ENCODE measurements at regions not wholly inside any gene's neighbourhood (a gene's known extent, or its start where the extent isn't known, plus 50 kb on each side); places are given as distances from the start of the nearest gene placed in this dataset.

DNA sequence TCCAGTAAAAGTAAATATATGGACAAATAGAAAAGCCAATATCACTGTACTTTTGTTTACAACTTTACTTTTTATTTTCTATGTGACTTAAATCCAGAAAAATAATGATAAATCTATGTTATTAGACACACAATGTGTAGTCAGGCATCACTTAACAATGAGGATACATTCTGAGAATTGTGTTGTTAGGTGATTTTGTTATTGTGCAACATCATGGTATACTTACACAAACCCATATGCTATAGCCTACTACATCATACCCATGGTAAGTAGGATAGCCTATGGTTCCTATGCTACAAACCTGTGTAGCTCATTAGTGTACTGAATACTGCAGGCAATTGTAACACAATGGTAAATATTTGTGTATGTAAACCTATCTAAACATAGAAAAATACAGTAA lies 781.7 kb upstream of the GHITM start:
- no peak for DNase-seq (ENCODE audit: low read depth)

DNA sequence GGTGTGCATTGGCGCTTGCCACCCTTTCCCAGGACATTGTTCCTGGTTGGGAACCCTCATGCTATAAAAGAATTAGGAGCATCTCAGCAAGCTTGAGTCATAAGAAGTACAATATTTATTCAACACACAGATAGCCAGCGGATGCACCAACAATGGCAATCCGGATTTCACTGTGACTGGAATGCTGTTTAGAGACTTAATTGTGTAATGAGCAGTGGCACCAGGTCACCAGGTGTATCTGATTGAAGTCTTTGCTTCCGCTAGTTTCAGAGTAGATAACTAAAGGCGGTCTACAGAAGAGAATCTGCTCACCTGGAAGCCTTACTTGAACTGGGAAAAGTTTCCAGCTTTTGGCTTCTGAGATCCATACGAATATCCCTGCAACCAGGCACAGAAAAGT lies 772.3 kb upstream of the GHITM start:
- no peak for DNase-seq (ENCODE audit: low read depth)

DNA sequence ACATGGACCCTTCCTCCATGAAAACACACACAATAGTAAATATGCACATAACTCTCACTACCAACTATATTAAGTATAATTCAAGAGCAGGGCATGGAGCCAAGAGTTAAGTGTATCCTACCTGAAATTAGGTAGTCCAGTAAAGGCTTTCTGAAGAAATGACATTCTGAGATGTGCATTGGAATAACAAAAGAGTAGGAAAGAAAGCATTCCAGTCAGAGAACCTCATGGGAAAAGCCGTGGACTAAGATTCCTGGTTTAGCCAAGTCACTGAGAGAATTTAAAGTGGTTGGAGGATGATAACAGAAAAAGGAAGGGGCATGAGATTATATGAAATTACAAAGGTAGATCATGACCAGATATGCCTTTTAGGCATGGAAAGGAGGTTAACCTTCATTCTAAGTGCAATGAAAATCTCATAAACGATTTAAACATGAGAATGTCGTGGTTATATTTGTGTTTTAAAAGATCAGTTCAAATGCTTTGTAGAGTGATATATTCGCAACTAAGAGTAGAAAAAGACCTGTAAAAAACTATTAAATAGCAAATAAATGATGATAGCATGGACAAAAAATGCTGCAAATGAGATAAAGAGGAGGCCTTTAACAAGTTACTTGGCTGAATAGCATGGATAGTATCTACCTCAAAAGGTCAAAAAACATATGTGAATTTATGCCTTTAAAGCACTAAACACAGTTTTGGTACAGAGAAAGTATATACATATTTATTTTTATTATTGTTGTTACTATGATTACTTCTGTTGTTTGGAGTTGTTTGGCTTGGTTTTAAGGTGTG lies 767.4 kb upstream of the GHITM start:
- no peak for DNase-seq (ENCODE audit: low read depth)

DNA sequence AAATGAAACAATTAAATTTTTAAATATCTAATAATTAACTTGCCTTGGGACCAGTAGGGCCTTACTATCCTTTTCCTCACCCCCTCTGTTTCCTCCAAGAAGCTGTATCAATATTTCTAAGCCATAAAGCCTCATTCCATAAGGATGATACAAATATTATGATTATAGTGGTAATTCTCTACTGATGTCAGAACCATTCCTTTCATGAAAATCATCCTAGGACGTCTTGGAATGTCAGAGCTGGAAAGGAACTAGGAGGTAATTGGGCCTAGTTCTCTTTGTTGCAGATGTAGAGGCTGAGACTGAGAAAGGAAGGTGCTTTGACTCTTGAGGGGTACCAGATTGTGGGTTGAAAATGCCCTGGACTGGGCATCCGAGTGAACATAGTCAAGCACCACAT lies 766.7 kb upstream of the GHITM start:
- no peak for DNase-seq (ENCODE audit: low read depth)

DNA sequence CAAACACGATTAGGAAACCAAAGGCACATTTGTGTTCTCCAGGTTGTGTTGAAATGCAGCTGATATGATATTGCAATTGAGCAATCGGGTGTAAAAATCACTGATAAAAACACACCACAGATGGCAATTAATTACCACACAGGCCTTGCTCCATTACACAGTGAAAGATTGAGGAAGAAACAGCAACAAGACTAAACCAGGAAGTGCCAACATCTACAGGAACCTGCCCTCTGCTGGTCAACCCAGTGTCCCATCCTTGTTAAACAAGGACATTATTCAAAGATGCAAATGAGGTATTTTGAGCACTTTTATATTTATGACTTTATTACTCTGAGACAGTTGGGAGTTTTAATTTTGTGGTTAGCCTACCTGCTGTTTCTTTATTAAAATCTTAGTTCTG lies 765.6 kb upstream of the GHITM start:
- peak; percentile 2 for DNase-seq (ENCODE audit: low read depth)

DNA sequence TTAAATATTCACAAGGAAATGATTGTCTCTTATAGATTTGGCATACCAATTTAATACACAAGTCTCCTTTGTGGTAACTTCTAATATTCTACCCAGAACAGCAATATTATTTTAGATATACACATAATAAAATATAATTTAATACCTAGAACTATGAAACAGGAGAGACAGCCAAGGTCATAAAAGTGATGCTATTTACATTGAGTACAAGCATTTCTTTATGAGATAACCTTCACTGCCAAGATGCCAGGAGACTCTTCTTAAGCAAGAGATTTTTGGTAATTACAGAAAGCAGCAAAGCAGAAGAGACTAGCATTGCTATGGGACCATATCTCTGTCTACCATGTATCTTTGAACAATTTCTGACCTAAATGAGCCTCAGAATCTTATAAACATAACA lies 764.6 kb upstream of the GHITM start:
- no peak for DNase-seq (ENCODE audit: low read depth)

DNA sequence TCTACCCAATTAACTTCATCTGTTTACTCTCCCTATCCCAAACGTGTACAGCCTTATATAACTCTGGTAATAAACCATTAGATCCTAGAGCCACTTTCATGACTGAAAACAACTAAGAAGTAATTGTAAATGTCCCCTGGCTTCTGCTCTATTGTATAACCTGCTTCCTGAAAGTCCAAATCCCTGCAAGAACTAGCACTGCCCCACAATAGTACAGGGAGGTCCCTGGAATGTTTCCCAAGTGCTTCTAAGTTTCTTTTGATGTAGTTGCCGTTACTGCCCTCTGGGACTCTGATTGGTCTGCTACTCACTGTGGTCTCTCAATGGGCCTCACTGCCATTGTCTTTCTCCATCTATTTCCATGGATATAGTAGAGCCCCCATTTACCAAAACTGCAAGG lies 764.0 kb upstream of the GHITM start:
- DNase-seq (ENCODE audit: low read depth), result no peak

DNA sequence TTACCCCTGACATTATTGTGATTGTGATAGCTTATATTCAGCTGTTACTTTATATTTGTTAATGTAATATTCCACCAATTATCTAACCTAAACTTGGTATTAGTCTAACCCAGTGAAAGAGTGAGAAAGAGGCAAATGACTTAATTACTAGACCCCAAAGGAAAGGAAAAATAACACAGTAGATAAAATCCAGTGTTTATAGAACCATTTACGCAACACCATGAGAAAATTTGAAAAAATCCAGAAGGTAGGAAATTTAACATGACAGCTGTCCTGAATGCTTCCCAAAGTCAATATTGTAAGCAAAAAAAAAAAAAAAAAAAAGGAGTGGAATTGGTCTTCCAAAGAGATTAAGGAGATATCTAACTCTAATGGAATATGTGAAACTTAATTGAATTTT lies 741.5 kb upstream of the GHITM start:
- no peak for DNase-seq (ENCODE audit: low read depth)

DNA sequence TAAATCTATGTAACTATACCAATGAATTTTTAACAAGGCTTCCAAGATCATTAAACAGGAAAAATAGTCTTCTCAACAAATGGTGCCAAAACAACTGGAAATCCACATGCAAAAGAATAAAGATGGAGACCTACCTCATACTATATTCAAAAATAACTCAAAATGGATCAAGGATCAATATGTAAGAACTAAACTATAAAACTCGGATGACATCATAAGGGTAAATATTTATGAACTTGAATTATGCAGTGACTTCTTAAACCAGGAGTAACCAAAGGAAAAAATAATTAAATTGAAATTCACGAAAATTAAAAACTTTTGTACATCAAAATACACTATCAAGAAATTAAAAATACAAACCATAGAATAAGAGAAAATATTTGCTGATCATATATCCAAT lies 728.7 kb upstream of the GHITM start:
- no peak for DNase-seq (ENCODE audit: low read depth)

DNA sequence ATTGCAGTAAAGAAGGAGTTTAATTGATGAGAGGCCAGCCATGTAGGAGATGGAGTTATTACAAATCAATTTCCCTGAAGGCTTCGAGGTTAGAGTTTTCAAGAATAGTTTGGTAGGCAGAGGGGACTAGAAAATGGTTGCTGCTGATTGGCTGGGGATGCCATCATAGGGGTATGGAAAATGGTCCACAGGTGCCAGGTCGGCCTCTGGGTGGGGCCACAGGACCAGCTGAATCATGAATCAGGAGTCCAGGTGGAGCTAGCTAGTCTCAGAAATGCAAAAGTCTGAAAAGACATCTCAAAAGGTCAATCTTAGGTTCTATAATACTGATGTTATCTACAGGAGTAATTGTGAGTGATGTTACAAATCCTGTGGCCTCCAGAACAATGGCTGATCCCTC lies 714.0 kb upstream of the GHITM start:
- no peak for DNase-seq (ENCODE audit: low read depth)

DNA sequence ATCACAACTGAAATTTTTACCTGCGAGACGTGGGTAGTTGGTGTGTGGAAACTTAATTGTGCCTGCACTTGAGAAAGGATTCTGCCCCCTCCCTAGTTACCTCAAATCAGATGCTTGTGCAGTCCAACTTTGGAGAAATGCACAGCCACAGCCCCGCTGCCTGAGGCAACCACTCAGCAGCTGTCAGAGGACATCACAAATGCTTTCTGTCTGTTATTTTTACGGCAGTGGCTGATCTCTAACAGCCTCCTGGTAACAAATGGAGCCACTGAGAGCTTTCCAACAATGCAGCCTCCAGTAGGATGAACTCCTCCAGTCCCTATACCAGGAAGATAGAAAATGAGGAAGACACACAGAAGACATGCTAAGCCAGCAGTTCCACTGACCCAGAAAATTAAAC lies 712.2 kb upstream of the GHITM start:
- DNase-seq (ENCODE audit: low read depth), result no peak

DNA sequence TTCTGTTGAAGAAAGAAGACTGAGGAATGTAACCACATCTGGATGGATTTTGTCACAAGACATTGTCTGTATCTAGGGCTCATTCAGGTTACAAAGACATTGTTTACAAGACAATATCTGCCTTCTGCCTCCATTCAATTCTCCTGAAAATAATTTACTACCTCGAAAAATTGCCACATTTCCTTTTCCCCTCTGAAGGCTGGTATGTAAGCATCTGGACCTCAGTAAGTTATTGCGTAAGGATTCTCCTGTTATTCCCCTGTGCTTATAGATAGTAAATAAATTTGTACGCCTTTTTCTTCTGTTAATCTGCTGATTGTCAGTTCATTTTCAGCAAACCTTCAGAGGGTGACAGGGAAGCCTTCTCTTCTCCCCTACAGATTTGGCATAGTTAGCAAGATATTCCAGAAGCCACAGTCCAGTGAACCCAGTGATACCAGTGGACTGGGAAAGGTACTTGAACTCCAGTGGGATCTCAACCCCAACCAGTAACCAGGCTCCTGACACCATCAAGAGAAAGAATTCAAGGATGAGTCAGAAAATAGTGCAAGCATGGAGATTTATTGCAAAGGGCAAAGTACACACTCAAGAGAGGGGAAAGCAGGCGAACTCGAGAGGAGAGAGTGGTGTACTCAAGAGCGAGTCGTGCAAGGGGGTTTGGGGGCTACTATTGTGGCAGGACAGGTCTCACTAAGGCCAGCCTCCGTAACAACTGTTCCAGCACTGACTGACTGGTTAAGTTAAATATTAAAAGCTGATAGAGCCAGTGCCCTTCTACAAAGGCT lies 706.9 kb upstream of the GHITM start:
- no peak for DNase-seq (ENCODE audit: low read depth)

DNA sequence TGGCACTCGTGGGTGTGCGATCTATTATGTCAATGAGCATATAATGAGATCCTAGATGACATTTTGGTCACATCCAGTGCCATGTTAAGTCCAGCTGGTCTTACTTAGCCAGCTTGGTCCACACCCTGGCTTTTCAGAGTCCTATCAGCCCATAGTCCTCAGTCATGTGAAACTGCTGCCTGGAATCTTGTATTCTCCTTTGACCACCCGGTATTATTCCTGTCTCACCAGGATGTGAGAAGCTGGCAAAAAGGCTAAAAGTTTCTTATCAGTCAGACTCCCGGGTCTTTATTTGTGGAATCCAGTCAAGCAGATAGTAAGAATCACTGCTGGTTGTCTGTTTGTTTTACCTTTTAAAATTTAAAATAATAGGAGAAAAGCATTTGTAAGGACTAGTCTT lies 705.6 kb upstream of the GHITM start:
- DNase-seq (ENCODE audit: low read depth), result no peak

DNA sequence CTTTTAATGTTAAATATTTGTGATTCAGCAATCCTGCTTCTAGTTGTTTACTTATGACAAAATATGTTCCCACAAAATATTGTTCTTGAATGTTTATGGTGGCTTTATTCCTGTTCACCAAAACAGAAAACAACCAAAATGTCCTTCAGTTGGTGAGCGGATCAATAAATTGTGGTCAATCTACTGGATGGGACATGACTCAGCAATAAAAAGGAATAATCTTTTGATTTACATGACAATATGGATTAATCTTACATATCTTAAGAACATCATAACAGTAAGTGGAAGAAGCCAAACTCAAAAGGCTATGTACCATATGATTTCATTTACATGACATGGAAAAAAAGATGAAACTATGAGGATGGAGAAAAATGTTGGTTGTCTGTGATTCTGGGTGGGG lies 691.3 kb upstream of the GHITM start:
- no peak for DNase-seq (ENCODE audit: low read depth)

DNA sequence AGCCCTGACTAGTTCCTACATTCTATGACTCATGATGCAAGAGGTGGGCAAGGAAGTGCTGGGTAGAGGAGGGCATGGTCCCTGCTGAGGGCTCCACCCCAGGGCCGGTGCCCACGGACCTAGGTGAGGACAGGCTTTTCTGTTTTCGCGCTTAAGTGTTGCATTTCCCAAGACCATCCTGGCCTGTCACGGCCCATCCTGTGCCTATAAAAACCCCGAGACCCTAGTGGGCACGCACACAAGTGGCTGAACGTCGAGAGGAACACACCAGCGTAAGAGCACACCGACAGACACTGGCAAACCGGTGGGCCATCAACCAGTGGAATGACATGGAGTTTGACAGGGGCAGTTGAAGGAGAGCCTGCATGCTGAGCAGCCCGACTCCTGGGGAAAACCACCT lies 680.7 kb upstream of the GHITM start:
- no peak for DNase-seq (ENCODE audit: low read depth)

DNA sequence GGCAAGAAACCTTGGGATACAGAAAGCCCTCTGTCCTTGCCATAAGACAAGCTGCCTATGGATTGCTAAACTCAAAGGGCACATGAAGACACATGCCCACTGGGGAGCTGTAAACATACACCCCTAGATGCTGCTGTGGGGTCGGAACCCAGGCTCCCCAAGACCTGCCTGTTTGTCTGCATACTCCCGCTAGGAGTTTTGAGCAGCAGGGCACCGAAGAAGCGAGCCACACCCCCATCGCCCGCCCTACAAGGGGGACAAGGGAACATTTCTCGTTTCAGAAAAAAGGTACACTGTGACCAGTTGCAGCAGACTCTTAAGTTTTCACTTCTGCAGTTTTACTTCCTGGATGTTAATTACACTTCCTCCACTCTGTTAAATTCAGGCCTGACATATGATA lies 680.2 kb upstream of the GHITM start:
- DNase-seq (ENCODE audit: low read depth), result no peak

DNA sequence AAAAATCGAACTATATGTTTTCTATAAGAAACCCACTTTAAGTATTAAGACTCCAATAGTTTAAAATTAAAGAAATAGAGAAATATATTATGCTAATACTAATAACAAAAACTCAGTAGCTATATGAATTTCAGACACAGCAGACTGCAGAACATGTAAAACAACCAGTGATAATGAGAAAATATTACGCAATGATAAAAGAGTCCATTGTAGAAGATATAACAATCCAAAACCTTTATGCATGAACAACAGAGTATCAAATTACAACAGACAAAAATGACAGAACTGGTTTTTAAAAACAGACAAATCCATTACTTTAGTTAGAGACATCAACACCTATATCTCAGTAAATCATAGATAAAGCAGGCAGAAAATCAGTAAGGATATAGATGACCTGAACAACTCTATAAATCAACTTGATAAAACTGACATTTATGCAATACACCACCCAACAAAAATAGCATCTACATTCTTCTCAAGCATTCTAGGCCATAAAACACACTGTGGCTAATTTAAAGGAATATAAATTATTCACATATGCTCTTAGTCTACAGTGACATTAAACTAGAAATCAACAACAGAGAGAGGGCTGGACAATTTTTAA lies 669.5 kb upstream of the GHITM start:
- DNase-seq (ENCODE audit: low read depth), result no peak

DNA sequence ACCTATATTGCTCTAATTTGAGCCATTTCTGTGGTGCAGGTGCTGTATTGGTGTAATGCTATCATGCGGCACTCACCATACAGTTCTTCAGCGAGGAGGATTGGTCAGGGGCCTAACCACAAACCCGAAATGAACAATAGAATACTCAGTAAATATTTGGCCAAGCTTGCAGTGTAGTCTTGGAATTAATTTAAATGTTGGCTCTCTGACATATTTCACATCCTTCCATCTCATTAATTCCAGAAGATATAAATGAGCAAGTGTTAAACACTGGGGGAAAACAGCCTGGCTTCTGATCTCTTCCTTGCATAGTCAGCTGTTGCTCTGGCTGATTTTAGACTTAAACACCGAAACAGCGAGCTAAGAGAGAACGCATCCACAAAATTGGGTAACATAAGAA lies 663.1 kb upstream of the GHITM start:
- no peak for DNase-seq (ENCODE audit: low read depth)

DNA sequence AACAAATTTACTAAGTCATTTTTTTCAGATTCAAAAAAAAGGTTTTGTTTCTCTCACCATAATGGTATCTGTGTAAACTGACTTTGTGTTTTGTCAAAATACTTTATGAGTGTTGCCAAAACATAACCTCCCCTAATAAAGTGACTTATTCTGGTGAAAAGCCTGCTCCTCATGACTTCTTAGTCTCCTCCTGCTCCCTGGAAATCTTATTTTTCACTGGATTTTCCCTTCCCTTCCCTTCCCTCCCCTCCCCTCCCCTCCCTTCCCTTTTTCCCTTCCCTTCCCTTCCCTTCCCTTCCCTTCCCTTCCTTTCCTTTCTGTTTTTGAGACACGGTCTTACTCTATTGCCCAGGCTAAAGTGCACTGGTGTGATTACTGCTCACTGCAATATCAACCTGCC lies 650.1 kb upstream of the GHITM start:
- no peak for DNase-seq (ENCODE audit: low read depth)

DNA sequence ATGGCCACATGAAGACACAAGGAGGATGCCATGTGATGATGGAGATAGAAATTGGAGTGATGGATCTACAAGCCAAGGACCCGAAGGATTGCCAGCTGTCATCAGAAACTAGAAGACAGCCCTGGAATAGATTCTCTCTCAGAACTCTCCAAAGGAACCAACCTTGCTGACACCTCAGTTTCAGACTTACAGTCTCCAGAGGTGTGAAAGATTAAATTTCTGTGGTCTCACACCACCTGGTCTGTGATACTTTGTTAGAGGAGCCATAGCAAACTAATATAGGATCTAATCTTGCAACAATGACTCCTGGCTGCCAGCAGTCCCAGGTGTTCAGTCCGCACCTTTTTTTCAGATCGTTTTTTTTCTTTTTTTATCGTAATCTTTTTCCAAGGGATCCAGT lies 647.3 kb upstream of the GHITM start:
- no peak for DNase-seq (ENCODE audit: low read depth)

DNA sequence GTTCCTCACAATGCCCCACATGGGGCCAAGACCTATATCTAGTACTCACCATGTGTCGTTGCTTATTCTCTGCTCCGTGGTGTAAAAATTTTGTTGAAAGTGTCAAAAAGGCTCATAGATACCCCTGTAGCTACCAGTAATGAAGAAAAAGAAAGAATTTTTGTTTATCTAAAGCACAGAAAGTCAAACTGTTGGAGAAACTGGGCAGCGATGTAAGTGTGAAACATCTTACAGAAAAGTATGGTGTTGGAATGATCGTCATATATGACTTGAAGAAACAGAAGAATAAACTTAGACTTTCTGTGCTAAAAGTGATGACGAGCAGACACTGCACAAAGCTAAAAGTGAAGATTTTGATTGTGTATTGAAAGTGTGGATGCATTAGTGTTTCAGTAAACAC lies 626.6 kb upstream of the GHITM start:
- DNase-seq (ENCODE audit: low read depth), result no peak

DNA sequence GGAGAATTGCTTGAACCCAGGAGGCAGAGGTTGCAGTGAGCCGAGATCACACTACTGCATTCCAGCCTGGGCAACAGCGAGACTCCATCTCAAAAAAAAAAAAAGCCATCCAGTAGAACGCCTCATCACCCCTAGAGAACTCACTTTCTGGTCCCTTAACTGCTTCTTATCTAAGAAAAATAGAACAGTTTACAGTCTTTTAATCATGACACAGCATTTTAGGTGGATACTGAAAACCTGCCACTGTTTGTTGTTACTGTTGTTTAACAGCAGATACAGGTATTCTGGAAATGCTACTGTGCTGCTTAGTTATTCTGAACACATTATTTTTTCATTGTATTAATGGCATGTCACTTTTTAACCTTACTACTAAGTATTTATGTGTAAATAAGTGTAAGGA lies 624.3 kb upstream of the GHITM start:
- no peak for DNase-seq (ENCODE audit: low read depth)

DNA sequence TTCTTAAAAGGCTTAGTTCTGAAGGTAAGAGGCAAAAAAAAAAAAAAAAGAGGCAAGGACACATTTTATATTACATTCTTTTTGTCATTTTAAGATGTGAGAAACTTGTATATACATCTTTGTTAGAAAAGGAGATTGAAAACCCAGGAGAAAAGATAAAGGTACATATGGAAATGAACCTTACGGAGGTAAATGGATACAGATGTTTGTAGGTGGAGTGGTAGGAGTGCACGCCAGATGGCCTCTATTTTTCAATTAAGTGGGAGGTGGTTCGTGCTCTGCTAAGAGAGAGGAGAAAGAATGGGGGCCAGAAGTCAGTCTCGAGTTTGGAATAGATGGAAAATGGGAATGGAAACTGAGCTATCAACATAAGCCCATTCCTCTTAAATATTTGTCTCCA lies 622.5 kb upstream of the GHITM start:
- DNase-seq (ENCODE audit: low read depth), result no peak
